GM21619 (cell line): ENCODE measurements at regions not wholly inside any gene's neighbourhood (a gene's known extent, or its start where the extent isn't known, plus 50 kb on each side); places are given as distances from the start of the nearest gene placed in this dataset.
"Not testable (repeated sequence)": the region's sequence is repeated elsewhere in the genome, so short reads cannot be mapped to it uniquely, and the experiment has no call there.

Experiments used
- ATAC-seq: cut with Tn5 transposase; IDR thresholded peaks from one replicate; pipeline ENCODE4 v1.9.1; 2021; ENCODE audit not compliant: unreplicated experiment

- ATAC-seq, result no peak
Observed at GRCh38 chr6:21741221-21742109, 147.9 kb downstream of the SOX4 start.

- ATAC-seq, result no peak
Observed at GRCh38 chr6:21742238-21742660, 148.7 kb downstream of the SOX4 start.

- ATAC-seq, result no peak
Observed at GRCh38 chr6:21744331-21744730, 150.8 kb downstream of the SOX4 start.

- no peak for ATAC-seq
Observed at GRCh38 chr6:21745543-21746337, 152.2 kb downstream of the SOX4 start.

GRCh38 chr6:21747441-21747840 is 153.9 kb downstream of the SOX4 start:
- ATAC-seq, result no peak

GRCh38 chr6:21748343-21749056 is 154.9 kb downstream of the SOX4 start:
- no peak for ATAC-seq

GRCh38 chr6:21749754-21750153 is 156.2 kb downstream of the SOX4 start:
- ATAC-seq, result no peak

- no peak for ATAC-seq
Observed at GRCh38 chr6:21750575-21750974, 157.0 kb downstream of the SOX4 start.

GRCh38 chr6:21751608-21752007 is 158.1 kb downstream of the SOX4 start:
- no peak for ATAC-seq

- ATAC-seq, result no peak
Observed at GRCh38 chr6:21752054-21752811, 158.7 kb downstream of the SOX4 start.

- ATAC-seq, result no peak
Observed at GRCh38 chr6:21753241-21754108, 159.9 kb downstream of the SOX4 start.

GRCh38 chr6:21754891-21755290 is 161.3 kb downstream of the SOX4 start:
- no peak for ATAC-seq

- no peak for ATAC-seq
Observed at GRCh38 chr6:21756487-21756886, 162.9 kb downstream of the SOX4 start.

GRCh38 chr6:21757392-21757791 is 163.8 kb downstream of the SOX4 start:
- not testable (repeated sequence) for ATAC-seq

GRCh38 chr6:21759721-21760120 is 166.2 kb downstream of the SOX4 start:
- no peak for ATAC-seq

GRCh38 chr6:21761053-21761730 is 167.6 kb downstream of the SOX4 start:
- not testable (repeated sequence) for ATAC-seq

GRCh38 chr6:21764989-21765388 is 171.4 kb downstream of the SOX4 start:
- no peak for ATAC-seq

- no peak for ATAC-seq
Observed at GRCh38 chr6:21767891-21768648, 174.5 kb downstream of the SOX4 start.
